Cardiac muscle cell (in vitro differentiated cells and primary cell): ENCODE measurements at regions not wholly inside any gene's neighbourhood (a gene's known extent, or its start where the extent isn't known, plus 50 kb on each side); places are given as distances from the start of the nearest gene placed in this dataset.

Source experiments
- DNase-seq, 2 donors: peaks; one replicate each; pipeline versions ENCODE4 v3.0.0 to v3.0.0-alpha.2; 2010 to 2017; ENCODE audit warnings: low read depth in 1 of 2, low spot score in 1 of 2
- H3K27ac ChIP-seq: fragments of 200-600 bp; sonication (generic); 2 replicates; pipeline ENCODE4 v1.5.1; 2016
- H3K27me3 ChIP-seq: fragments of 200-600 bp; sonication (generic); 2 replicates; pipeline ENCODE4 v1.6.0; 2016; ENCODE audit warnings: control low read depth
- H3K36me3 ChIP-seq: fragments of 200-600 bp; sonication (generic); 2 replicates; pipeline ENCODE4 v1.5.1; 2016; ENCODE audit warnings: control low read depth
- H3K4me1 ChIP-seq: fragments of 200-600 bp; sonication (generic); 2 replicates; pipeline ENCODE4 v1.8.1; 2017; ENCODE audit warnings: low read depth, mild to moderate bottlenecking, mixed run types
- H3K4me3 ChIP-seq: fragments of 200-600 bp; sonication (generic); 2 replicates; pipeline ENCODE4 v1.5.1; 2016; ENCODE audit warnings: mild to moderate bottlenecking
- H3K9me3 ChIP-seq: fragments of 200-600 bp; sonication (generic); 2 replicates; pipeline ENCODE4 v1.5.1; 2017; ENCODE audit warnings: low read depth, mild to moderate bottlenecking, control low read depth
- TF ChIP-seq, protein P1 (sequence below): IDR thresholded peaks from 2 replicates; pipeline ENCODE4 v1.5.1; 2012; ENCODE audit warnings: low read depth, mild to moderate bottlenecking, low read length

DNA sequence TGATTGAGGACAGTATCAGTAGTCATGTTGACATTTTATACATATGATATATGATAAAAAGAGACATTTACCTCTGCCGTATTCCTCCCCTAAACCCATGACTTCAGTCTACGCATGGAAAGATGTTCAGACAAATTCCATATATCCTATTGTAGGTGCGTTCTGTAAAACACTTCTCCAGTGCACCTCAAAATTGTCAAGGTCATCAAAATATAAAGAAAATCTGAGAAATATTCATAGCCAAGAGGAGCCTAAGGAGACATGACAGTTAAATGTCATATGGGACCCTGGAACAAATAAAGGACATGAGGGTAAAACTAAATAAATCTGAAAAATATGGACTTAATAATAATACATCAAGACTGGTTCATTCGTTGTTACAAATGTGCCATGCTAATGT lies 71.5 kb downstream of the CCER1 start:
- no peaks in the 10 kb centered on the region for H3K9me3 ChIP-seq
- TF ChIP-seq, protein P1, sequence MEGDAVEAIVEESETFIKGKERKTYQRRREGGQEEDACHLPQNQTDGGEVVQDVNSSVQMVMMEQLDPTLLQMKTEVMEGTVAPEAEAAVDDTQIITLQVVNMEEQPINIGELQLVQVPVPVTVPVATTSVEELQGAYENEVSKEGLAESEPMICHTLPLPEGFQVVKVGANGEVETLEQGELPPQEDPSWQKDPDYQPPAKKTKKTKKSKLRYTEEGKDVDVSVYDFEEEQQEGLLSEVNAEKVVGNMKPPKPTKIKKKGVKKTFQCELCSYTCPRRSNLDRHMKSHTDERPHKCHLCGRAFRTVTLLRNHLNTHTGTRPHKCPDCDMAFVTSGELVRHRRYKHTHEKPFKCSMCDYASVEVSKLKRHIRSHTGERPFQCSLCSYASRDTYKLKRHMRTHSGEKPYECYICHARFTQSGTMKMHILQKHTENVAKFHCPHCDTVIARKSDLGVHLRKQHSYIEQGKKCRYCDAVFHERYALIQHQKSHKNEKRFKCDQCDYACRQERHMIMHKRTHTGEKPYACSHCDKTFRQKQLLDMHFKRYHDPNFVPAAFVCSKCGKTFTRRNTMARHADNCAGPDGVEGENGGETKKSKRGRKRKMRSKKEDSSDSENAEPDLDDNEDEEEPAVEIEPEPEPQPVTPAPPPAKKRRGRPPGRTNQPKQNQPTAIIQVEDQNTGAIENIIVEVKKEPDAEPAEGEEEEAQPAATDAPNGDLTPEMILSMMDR: no peak
- no peak for DNase-seq
- no peak overlapping the region for H3K4me3 ChIP-seq
- no peaks in the 10 kb centered on the region for H3K27me3 ChIP-seq
- H3K27ac ChIP-seq: no peak overlapping the region
- no peaks in the 10 kb centered on the region for H3K4me1 ChIP-seq
- no peaks in the 10 kb centered on the region for H3K36me3 ChIP-seq

DNA sequence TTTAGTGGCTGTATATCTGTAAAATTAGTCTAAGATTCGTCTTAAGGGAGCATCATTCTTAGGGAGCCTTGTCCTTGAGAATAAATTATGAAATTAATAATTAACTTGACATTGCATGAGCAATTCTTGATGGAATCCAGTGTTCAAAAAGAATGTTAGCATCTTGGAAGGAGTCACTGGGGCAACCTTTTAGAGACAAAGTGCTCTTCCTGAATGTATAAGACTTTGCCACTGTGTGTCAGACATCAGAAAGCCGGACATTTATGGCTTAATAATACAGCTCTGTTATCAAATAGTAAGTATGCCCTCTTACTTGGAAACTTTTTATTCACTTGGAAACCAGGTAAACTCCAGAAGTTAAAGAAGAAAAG lies 83.3 kb downstream of the CCER1 start:
- no peaks in the 10 kb centered on the region for H3K27me3 ChIP-seq
- no peaks in the 10 kb centered on the region for H3K9me3 ChIP-seq
- H3K36me3 ChIP-seq: no peaks in the 10 kb centered on the region
- TF ChIP-seq, protein P1: no peak
- peaks cover 15% of the 10 kb centered on the region for H3K4me1 ChIP-seq
- no peak overlapping the region for H3K4me3 ChIP-seq
- H3K27ac ChIP-seq: no peak overlapping the region
- no peak for DNase-seq

DNA sequence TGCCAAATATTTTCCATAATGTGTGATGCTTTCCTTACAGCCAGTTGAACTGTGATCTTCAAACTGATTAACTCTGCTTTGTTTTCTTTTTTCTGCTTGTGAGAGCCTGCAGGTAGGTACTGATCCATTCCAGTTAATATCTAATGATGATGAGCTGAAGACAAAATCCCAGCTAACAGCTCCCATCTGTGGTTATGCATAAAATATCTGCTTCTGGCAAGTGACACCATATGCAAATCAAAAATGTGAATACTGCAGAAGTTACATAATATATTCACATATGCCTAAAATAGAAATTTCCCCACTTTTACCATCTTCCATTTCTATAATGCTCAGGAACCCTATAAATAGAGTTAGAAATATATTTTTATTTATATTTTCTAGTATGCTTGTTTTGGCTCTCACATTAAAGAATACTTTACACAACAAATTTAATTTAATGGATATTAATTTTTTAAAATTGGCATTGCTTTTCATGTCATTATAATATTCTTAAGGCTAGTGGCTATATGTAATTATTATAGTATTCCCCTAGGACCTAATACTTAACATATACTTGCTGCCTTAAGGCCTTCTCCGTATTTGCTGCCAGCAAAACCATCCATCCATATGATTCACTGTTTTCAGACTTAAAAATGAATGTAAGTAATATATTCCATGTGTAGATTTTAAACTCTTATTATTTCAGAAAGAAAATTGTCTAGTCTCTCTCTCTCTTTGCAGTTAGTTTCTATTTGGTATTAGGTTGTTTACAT lies 83.8 kb downstream of the CCER1 start:
- Histone ChIP-seq H3K27ac (no peak overlapping the region), H3K4me3 (no peak overlapping the region), H3K36me3 (no peaks in the 10 kb centered on the region), H3K9me3 (no peaks in the 10 kb centered on the region), H3K27me3 (no peaks in the 10 kb centered on the region), H3K4me1 (peaks cover 15% of the 10 kb centered on the region)
- TF ChIP-seq, protein P1: no peak
- no peak for DNase-seq

DNA sequence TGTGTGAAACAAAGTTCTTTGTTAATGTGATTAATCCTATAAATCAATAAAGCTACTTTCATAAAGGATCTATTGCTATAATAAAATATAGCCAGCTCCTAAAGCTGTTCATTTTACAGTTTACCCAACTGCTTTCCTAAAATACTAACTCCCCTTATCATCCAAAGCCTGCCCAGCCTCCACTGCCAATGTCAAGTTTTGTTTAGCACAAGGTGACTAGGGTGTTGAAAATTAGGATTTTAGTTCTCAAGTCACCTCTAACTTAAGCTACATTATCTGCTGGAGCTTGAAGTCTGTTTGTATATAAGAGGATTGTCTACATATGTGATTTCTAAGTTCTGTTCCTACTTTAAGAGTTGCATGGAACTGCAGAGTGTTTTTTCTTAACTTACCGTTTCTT lies 86.3 kb downstream of the CCER1 start:
- DNase-seq: peak in 1 of 2 donors; percentile 63
- peak overlapping the region; percentile 69 for H3K27ac ChIP-seq
- no peaks in the 10 kb centered on the region for H3K9me3 ChIP-seq
- H3K36me3 ChIP-seq: no peaks in the 10 kb centered on the region
- TF ChIP-seq, protein P1: no peak
- peaks cover 15% of the 10 kb centered on the region for H3K4me1 ChIP-seq
- H3K4me3 ChIP-seq: no peak overlapping the region
- no peaks in the 10 kb centered on the region for H3K27me3 ChIP-seq

DNA sequence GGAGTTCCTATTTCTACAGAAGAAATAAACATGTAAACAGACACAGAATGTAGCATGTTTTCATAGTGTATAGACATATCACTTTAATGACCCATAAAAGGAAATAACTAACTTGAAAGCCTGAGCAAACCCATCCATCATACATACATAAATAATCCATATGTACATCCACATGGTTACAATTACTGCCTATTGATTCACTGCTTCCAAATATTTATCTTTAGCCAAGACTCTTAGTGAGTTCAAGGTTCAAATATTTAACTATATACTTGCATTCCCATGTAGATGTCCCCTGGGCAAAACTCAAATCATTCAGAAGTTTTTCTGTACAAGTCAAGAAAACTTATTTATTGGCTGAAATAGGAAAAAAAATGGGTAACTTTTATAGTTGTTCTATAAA lies 95.4 kb downstream of the CCER1 start:
- Histone ChIP-seq H3K4me1 (peaks cover 18% of the 10 kb centered on the region), H3K27me3 (no peaks in the 10 kb centered on the region), H3K27ac (no peak overlapping the region), H3K9me3 (no peaks in the 10 kb centered on the region), H3K4me3 (no peak overlapping the region), H3K36me3 (no peaks in the 10 kb centered on the region)
- no peak for DNase-seq
- TF ChIP-seq, protein P1: no peak
